HFF-Myc (cell line): ENCODE measurements at regions not wholly inside any gene's neighbourhood (a gene's known extent, or its start where the extent isn't known, plus 50 kb on each side); places are given as distances from the start of the nearest gene placed in this dataset.

ENCODE experiments used
- DNase-seq: peaks from one replicate; pipeline ENCODE4 v3.0.0-alpha.2; 2011; ENCODE audit warnings: low read depth; ENCODE audit errors: extremely low read depth
- H3K4me3 ChIP-seq: replicated peaks from 2 replicates; pipeline ENCODE4 v1.5.1; 2011; ENCODE audit warnings: low read depth, mild to moderate bottlenecking, control low read depth, low read length
- CTCF ChIP-seq: IDR thresholded peaks from 2 replicates; pipeline ENCODE4 v1.5.1; 2012; ENCODE audit warnings: mild to moderate bottlenecking, low read depth, low read length, control low read depth; ENCODE audit errors: missing control alignments

GRCh38 chr1:98057236-98057910 lies 136.5 kb upstream of the DPYD start:
- no peak for DNase-seq
- no peak for TF ChIP-seq CTCF

GRCh38 chr1:98056781-98057180 lies 135.9 kb upstream of the DPYD start:
- DNase-seq, result no peak
- TF ChIP-seq CTCF, result no peak
- no peak overlapping the region for H3K4me3 ChIP-seq

More at GRCh38 chr1:98057236-98057910, 136.5 kb upstream of the DPYD start:
- H3K4me3 ChIP-seq, result no peak overlapping the region

- H3K4me3 ChIP-seq, result no peak overlapping the region
- DNase-seq, result no peak
- no peak for TF ChIP-seq CTCF
Observed at GRCh38 chr1:98055457-98055856, 134.6 kb upstream of the DPYD start.

- DNase-seq, result no peak
- no peak for TF ChIP-seq CTCF
- peak overlapping the region; percentile 22 for H3K4me3 ChIP-seq
Observed at GRCh38 chr1:98054786-98055185, 134.0 kb upstream of the DPYD start.

GRCh38 chr1:98054367-98054701 lies 133.5 kb upstream of the DPYD start:
- peak overlapping the region; percentile 22 for H3K4me3 ChIP-seq
- no peak for DNase-seq
- no peak for TF ChIP-seq CTCF

- no peak for DNase-seq
- peak overlapping the region; percentile 39 for H3K4me3 ChIP-seq
- TF ChIP-seq CTCF, result peak; percentile 66
Observed at GRCh38 chr1:98053471-98054366, 132.9 kb upstream of the DPYD start.
